ENCODE measurements at regions not wholly inside any gene's neighbourhood (a gene's known extent, or its start where the extent isn't known, plus 50 kb on each side); places are given as distances from the start of the nearest gene placed in this dataset.

- Mint-ChIP-seq H3K27ac (no peak overlapping the region), H3K36me3 (no peaks in the 10 kb centered on the region), H3K9me3 (no peaks in the 10 kb centered on the region), H3K27me3 (peaks cover 0 to 22% (median 8%) of the 10 kb centered on the region in 3 donors), H3K4me3 (no peak overlapping the region), H3K4me1 (no peaks in the 10 kb centered on the region)
- no peak for ATAC-seq (ENCODE audit: low read depth in 2 of 2)
- DNase-seq, result no peak
Measured at GRCh38 chr14:104322531-104323366, 184.4 kb downstream of the KIF26A start.

- Mint-ChIP-seq H3K27me3 (peaks cover 0 to 22% (median 8%) of the 10 kb centered on the region in 3 donors), H3K4me1 (no peaks in the 10 kb centered on the region), H3K27ac (no peak overlapping the region), H3K4me3 (no peak overlapping the region), H3K36me3 (no peaks in the 10 kb centered on the region), H3K9me3 (peaks cover 0 to 6% (median under 1%) of the 10 kb centered on the region in 7 donors)
- ATAC-seq (ENCODE audit: low read depth in 2 of 2) (no peak), DNase-seq (no peak)
Measured at GRCh38 chr14:104323551-104324175, 185.3 kb downstream of the KIF26A start.

- Mint-ChIP-seq H3K27ac (no peak overlapping the region), H3K9me3 (peaks cover 9 to 35% (median 24%) of the 10 kb centered on the region in 7 donors), H3K4me1 (no peaks in the 10 kb centered on the region), H3K27me3 (peaks cover 0 to 10% (median 8%) of the 10 kb centered on the region in 3 donors), H3K4me3 (no peak overlapping the region), H3K36me3 (peaks cover 8 to 19% of the 10 kb centered on the region in 2 donors)
- ATAC-seq (ENCODE audit: low read depth in 2 of 2) (no peak), DNase-seq (no peak)
Measured at GRCh38 chr14:104326848-104327247, 188.5 kb downstream of the KIF26A start.

GRCh38 chr14:104328607-104329006 lies 190.2 kb downstream of the KIF26A start:
- H3K36me3 Mint-ChIP-seq, result peaks cover 8 to 19% of the 10 kb centered on the region in 2 donors
- DNase-seq, result no peak

DNA sequence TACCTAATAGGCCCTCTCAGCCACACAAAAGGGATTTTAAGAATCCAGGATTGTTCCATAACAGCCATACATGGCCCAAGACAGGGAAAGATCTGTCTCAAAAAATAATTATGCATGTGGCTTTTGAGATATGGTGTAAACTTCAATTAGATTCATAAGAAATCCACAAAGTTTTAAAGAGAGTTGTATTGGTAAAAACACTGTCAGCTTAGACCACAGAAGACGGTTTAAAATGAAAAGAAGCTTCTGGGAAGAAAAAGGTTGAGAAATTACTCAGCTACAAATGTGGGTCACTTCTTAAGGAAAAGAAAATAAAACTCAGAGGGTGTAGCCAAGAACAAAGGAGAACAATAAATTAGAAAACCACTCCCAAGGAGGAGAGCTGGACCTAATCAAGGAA lies 191.4 kb downstream of the KIF26A start:
- ATAC-seq (ENCODE audit: low read depth in 2 of 2) (no peak), DNase-seq (no peak)
- Mint-ChIP-seq H3K4me3 (no peak overlapping the region), H3K36me3 (peaks cover 8 to 19% of the 10 kb centered on the region in 2 donors), H3K27me3 (no peaks in the 10 kb centered on the region), H3K4me1 (no peaks in the 10 kb centered on the region), H3K9me3 (peaks cover 9 to 35% (median 24%) of the 10 kb centered on the region in 7 donors), H3K27ac (no peak overlapping the region)

More at GRCh38 chr14:104328607-104329006, 190.2 kb downstream of the KIF26A start:
- Mint-ChIP-seq H3K4me3 (no peak overlapping the region), H3K4me1 (no peaks in the 10 kb centered on the region), H3K27ac (peak overlapping the region in 1 of 6 donors; percentile 68), H3K9me3 (peaks cover 9 to 35% (median 24%) of the 10 kb centered on the region in 7 donors), H3K27me3 (no peaks in the 10 kb centered on the region)
- no peak for ATAC-seq (ENCODE audit: low read depth in 2 of 2)

GRCh38 chr14:104331871-104332605 lies 193.7 kb downstream of the KIF26A start:
- ATAC-seq (ENCODE audit: low read depth in 2 of 2), result no peak
- H3K4me3 Mint-ChIP-seq, result no peak overlapping the region
- H3K36me3 Mint-ChIP-seq, result peaks cover 8 to 19% of the 10 kb centered on the region in 2 donors
- peaks cover 9 to 35% (median 24%) of the 10 kb centered on the region in 7 donors for H3K9me3 Mint-ChIP-seq
- no peaks in the 10 kb centered on the region for H3K4me1 Mint-ChIP-seq
- no peak for DNase-seq
- H3K27ac Mint-ChIP-seq, result no peak overlapping the region
- peaks cover 0 to 3% (median 0%) of the 10 kb centered on the region in 3 donors for H3K27me3 Mint-ChIP-seq

GRCh38 chr14:104332634-104333270 lies 194.4 kb downstream of the KIF26A start:
- H3K27me3 Mint-ChIP-seq, result peaks cover 0 to 6% (median 0%) of the 10 kb centered on the region in 3 donors
- no peak overlapping the region for H3K4me3 Mint-ChIP-seq
- ATAC-seq (ENCODE audit: low read depth in 2 of 2) (no peak), DNase-seq (no peak)
- H3K36me3 Mint-ChIP-seq, result peaks cover 8 to 19% of the 10 kb centered on the region in 2 donors
- no peak overlapping the region for H3K27ac Mint-ChIP-seq
- H3K9me3 Mint-ChIP-seq, result peaks cover 9 to 40% (median 24%) of the 10 kb centered on the region in 7 donors
- H3K4me1 Mint-ChIP-seq, result no peaks in the 10 kb centered on the region

- Mint-ChIP-seq H3K27ac (no peak overlapping the region), H3K4me3 (no peak overlapping the region), H3K36me3 (peaks cover 14 to 29% of the 10 kb centered on the region in 2 donors), H3K4me1 (no peaks in the 10 kb centered on the region), H3K9me3 (peaks cover 17 to 43% (median 28%) of the 10 kb centered on the region in 7 donors), H3K27me3 (peaks cover 9% of the 10 kb centered on the region in 3 donors)
- ATAC-seq (ENCODE audit: low read depth in 2 of 2), result no peak
- no peak for DNase-seq
Measured at GRCh38 chr14:104333646-104334423, 195.4 kb downstream of the KIF26A start.

DNA sequence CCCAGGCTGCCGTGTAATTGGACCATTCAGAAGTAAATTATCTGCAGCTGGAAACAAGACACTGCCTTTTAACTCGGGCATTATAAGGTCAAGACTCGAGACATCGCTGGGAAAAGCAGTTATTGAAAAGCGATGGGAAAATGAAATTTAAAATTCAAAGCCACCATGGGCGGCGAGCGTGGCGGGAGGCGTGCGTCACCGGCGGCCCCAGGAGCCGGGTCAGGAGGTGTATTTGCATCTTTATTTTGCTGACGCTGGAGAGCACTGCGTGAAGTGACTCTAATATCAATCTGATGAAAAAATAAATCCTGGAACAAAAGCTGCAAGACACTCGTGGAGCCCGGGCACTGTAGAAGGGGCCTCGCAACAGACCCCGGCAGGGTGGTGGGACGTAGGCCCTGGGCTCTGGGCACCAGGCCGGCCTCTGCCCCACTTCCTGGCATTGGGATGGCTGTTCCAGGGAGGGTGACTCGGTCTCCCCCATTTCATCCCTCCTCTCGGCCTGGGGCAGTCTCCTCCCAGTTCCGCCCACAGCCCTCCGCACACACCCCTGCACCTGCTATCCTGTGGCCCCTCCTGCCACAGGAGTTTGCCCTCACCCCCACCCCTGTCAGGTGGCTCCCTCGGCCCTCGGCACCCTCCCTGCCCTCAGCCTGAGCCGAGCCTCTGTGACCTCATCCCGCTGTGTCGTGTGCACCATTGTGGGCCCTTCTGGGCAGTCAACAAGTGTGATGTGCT lies 196.2 kb downstream of the KIF26A start:
- H3K27ac Mint-ChIP-seq, result no peak overlapping the region
- H3K4me1 Mint-ChIP-seq, result no peaks in the 10 kb centered on the region
- ATAC-seq (ENCODE audit: low read depth in 2 of 2) (no peak), DNase-seq (no peak)
- H3K36me3 Mint-ChIP-seq, result peaks cover 15 to 27% of the 10 kb centered on the region in 2 donors
- H3K9me3 Mint-ChIP-seq, result peaks cover 17 to 43% (median 23%) of the 10 kb centered on the region in 7 donors
- peak overlapping the region in 1 of 8 donors; percentile 14 for H3K4me3 Mint-ChIP-seq
- H3K27me3 Mint-ChIP-seq, result peaks cover 14 to 16% (median 14%) of the 10 kb centered on the region in 3 donors

DNA sequence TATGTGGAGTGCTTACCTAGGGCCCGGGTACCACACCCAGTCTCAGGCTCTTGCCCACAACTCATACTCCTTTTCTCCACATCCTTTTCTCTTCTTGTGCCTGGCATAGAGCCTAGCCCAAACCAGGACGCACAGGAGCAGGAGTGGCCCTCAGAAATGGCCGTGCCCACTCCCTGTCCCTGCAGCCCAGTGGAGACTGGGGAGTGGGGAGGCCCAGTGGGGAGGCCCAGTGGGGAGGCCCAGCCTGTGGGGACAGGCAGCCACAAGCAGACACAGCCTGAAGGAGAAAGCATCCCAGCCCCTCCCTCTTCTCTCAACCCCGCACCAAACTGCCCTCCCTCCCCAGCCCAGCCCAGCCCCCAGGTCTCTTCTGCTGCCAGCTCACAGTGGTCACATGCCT lies 196.8 kb downstream of the KIF26A start:
- ATAC-seq (ENCODE audit: low read depth in 2 of 2), result no peak
- H3K4me3 Mint-ChIP-seq, result no peak overlapping the region
- peaks cover 17 to 21% (median 20%) of the 10 kb centered on the region in 3 donors for H3K27me3 Mint-ChIP-seq
- H3K4me1 Mint-ChIP-seq, result no peaks in the 10 kb centered on the region
- DNase-seq, result no peak
- peaks cover 15 to 24% of the 10 kb centered on the region in 2 donors for H3K36me3 Mint-ChIP-seq
- H3K9me3 Mint-ChIP-seq, result peaks cover 12 to 43% (median 22%) of the 10 kb centered on the region in 7 donors
- H3K27ac Mint-ChIP-seq, result no peak overlapping the region

DNA sequence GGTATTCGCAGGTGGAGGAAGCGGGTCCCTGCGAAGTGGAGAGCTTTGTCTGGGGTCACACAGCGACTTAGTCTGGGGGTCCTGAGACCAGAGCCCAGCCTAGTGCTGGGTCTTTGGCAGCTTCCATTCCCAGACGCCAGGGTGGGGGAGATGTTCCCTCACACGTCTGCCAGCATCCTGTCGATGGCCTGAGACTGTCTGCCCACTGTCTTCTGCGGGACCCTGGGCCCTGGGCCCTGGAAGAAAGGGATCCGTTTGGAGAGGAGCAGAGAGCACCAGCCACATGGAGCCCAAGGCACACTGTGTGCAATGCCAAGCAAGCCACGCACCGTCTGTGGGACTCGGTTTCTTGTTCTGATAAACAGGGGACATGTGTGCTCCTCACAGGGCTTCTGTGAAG lies 197.2 kb downstream of the KIF26A start:
- Mint-ChIP-seq H3K27ac (no peak overlapping the region), H3K27me3 (peaks cover 21 to 26% (median 25%) of the 10 kb centered on the region in 3 donors), H3K36me3 (peaks cover 13 to 23% of the 10 kb centered on the region in 2 donors), H3K9me3 (peaks cover 12 to 43% (median 20%) of the 10 kb centered on the region in 7 donors), H3K4me3 (no peak overlapping the region), H3K4me1 (no peaks in the 10 kb centered on the region)
- DNase-seq (no peak), ATAC-seq (ENCODE audit: low read depth in 2 of 2) (no peak)

DNA sequence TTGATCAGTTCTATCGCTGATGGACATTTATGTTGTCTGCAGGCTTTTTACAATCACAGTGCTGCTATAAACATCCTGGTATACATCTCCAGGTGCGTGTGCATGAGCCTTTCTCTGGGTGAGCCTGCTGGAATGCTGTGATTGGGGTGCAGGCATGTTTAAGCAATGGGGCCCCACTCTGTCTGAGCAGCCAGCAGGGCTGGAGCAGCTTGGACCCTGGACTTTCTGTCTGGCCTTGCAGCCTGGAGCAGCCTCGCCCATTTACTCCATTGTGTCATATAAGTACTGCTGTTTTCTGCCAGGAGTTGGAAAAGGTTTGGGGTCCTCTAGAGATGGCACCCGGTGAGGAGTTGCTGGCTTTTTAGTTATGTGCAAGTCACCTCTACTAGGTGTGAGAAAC lies 199.0 kb downstream of the KIF26A start:
- DNase-seq, result no peak

More for the DNA sequence above, 199.0 kb downstream of the KIF26A start:
- Mint-ChIP-seq H3K27me3 (peaks cover 33 to 38% (median 38%) of the 10 kb centered on the region in 3 donors), H3K4me1 (peaks cover 0 to 4% (median 0%) of the 10 kb centered on the region in 3 donors), H3K36me3 (peaks cover 7 to 25% of the 10 kb centered on the region in 2 donors), H3K27ac (no peak overlapping the region), H3K4me3 (no peak overlapping the region), H3K9me3 (peaks cover 14 to 36% (median 16%) of the 10 kb centered on the region in 7 donors)
- no peak for ATAC-seq (ENCODE audit: low read depth in 2 of 2)

All from naive B cell (primary cell).